ENCODE measurements at regions not wholly inside any gene's neighbourhood (a gene's known extent, or its start where the extent isn't known, plus 50 kb on each side); places are given as distances from the start of the nearest gene placed in this dataset.

DNA sequence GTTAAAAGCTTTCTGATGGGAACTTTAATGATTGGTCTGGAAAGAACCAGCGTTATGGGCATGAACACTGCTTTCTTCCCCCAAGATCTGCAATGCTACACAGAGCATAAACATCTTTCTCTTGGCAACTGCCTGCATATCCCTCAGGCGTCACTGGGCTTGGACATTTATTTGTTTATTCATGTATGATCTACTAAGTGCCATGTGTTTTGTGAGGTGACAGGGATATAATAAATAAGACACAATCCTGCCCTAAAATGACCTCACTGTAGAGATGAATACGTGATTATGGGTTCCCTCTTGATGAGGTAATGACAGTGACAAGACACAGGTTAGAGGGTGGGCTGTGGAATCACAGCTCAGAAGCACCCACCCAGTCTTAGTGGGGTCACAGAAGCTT is 485.3 kb downstream of the PDCD6IP start:
- TF ChIP-seq, protein P1, sequence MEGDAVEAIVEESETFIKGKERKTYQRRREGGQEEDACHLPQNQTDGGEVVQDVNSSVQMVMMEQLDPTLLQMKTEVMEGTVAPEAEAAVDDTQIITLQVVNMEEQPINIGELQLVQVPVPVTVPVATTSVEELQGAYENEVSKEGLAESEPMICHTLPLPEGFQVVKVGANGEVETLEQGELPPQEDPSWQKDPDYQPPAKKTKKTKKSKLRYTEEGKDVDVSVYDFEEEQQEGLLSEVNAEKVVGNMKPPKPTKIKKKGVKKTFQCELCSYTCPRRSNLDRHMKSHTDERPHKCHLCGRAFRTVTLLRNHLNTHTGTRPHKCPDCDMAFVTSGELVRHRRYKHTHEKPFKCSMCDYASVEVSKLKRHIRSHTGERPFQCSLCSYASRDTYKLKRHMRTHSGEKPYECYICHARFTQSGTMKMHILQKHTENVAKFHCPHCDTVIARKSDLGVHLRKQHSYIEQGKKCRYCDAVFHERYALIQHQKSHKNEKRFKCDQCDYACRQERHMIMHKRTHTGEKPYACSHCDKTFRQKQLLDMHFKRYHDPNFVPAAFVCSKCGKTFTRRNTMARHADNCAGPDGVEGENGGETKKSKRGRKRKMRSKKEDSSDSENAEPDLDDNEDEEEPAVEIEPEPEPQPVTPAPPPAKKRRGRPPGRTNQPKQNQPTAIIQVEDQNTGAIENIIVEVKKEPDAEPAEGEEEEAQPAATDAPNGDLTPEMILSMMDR (IDR thresholded peaks at IDR 0.05; ENCODE audit: low read depth, low read length) = no peak
- TF ChIP-seq POLR2A (IDR thresholded peaks at IDR 0.05; ENCODE audit: extremely low read depth, insufficient read length) = no peak
- no peak for TF ChIP-seq MYC (IDR thresholded peaks at IDR 0.05; ENCODE audit: low read depth, low read length)
- TF ChIP-seq, protein P2, sequence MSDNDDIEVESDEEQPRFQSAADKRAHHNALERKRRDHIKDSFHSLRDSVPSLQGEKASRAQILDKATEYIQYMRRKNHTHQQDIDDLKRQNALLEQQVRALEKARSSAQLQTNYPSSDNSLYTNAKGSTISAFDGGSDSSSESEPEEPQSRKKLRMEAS (IDR thresholded peaks at IDR 0.05; ENCODE audit: low read depth, low read length) = no peak
- no peak for DNase-seq (ENCODE audit: low read depth)
- no peak overlapping the region for H3K4me3 ChIP-seq (ENCODE audit: low read depth, low read length)

DNA sequence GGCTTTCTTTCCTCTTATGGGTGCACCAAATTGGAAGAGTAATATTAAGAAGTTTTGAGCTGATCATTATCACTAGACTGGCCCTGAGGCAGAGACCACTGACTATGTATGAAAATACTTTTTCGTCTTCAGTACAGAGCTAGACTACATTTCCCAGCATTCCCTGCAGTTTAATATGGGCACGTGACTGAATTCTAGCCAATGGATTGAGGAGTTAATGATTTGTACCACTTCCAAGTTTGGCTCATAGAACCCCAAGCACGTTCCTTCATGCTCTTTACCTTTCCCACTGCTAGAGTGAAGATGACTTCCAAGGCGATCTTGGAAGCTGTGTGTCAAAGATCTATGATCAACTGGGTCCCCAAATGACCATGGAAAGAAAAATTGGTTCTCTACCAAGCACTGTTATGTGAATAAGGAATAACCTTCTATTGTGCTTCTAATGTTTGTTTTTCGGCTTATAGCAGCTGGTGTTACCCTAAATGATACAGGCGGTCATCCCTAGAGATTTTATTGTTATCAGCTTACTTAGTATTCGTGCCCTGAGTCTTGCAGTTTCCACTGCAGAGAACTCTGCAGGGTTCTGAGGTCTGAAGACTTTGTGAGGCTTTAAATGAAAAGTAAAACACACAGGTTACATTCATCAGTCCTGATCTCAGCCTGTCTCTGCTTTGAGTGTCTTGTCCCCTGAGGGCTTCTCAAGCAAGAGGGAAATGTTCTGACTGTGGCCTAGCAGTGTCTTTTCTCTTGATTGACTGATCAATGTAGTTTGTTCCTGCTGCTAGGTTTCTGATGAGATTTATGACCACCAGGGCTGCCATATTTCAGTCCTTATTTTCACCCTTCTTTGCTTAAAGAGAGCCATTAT is 486.8 kb downstream of the PDCD6IP start:
- TF ChIP-seq, protein P2 (IDR thresholded peaks at IDR 0.05; ENCODE audit: low read depth, low read length) = no peak
- no peak for TF ChIP-seq MYC (IDR thresholded peaks at IDR 0.05; ENCODE audit: low read depth, low read length)
- TF ChIP-seq POLR2A (IDR thresholded peaks at IDR 0.05; ENCODE audit: extremely low read depth, insufficient read length) = no peak
- TF ChIP-seq, protein P1 (IDR thresholded peaks at IDR 0.05; ENCODE audit: low read depth, low read length) = no peak
- no peak overlapping the region for H3K4me3 ChIP-seq (ENCODE audit: low read depth, low read length)
- DNase-seq (ENCODE audit: low read depth) = no peak

DNA sequence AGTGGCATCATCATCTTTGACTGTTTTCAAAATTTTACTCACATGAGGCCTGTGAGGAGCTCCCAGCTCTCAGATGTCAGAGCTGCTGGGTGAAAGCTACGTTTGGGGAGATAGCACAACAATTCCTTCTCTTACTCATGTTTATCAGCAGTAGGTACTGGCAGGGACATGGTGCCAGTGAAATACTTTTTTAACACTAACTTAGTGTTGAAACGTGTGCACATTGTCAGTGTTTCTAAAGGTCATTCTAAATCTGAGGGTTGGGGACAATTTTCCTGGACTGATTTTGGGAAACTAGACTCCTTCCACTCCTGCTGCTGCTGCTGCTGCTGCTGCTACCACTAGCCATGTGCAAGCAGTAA is 487.4 kb downstream of the PDCD6IP start:
- no peak overlapping the region for H3K4me3 ChIP-seq (ENCODE audit: low read depth, low read length)
- TF ChIP-seq POLR2A (IDR thresholded peaks at IDR 0.05; ENCODE audit: extremely low read depth, insufficient read length) = no peak
- TF ChIP-seq, protein P2 (IDR thresholded peaks at IDR 0.05; ENCODE audit: low read depth, low read length) = no peak
- TF ChIP-seq, protein P1 (IDR thresholded peaks at IDR 0.05; ENCODE audit: low read depth, low read length) = no peak
- DNase-seq (ENCODE audit: low read depth) = no peak

DNA sequence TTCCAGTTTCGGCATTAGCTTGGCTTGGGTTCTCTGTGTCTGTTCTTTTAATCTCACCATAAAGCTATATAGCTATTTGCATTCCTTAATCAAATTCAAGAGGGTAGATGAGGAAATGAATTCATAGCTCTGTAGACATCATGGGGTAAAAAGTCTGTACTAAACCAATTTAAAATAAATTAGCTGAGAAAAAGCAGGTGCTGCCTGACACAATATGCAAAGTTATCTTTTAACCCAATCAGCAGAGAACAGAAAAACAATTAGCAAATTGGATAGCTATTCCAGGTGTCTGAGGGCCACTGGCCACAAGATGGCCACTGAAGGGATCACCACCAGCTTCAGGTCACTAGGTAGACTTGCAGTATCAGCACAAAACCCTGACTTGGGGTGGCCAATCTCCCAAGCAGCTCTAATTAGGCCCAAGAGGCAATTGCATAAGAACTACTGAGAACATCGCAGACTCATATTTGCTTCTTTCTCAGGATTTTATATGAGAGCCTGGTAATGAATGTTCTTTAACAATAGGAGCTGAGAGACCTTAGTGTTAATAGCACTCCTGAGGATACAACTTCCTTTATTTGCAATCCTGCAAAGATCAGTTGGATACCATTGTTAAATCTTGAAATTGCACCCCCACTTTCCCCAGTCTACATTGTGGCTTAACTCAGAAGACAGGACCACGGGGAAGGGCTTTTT is 494.3 kb downstream of the PDCD6IP start:
- TF ChIP-seq, protein P1 (IDR thresholded peaks at IDR 0.05; ENCODE audit: low read depth, low read length) = no peak
- TF ChIP-seq POLR2A (IDR thresholded peaks at IDR 0.05; ENCODE audit: extremely low read depth, insufficient read length) (no peak), MYC (IDR thresholded peaks at IDR 0.05; ENCODE audit: low read depth, low read length) (no peak)
- TF ChIP-seq, protein P2 (IDR thresholded peaks at IDR 0.05; ENCODE audit: low read depth, low read length) = no peak
- DNase-seq (ENCODE audit: low read depth) = peak; percentile 5

DNA sequence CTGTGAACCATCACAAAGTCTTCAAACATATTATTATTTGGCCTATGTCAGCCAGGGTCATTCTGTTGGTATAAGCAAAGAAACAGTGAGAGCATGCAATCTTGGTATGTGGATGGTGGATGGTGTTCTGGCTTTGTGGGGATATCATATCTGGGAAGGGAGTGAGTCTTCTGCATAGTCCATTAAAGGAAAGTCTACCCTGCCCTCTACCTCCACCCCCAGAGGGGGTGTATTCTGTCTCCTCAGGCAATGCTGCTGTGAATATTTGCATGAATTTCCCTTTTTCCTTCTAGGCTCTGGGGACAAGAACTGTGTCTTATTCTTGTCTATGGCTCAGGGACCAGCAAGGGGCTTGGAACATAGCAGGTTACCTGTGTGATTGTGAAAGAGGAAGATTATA is 495.8 kb downstream of the PDCD6IP start:
- DNase-seq (ENCODE audit: low read depth) = no peak
- TF ChIP-seq, protein P1 (IDR thresholded peaks at IDR 0.05; ENCODE audit: low read depth, low read length) = no peak
- TF ChIP-seq, protein P2 (IDR thresholded peaks at IDR 0.05; ENCODE audit: low read depth, low read length) = no peak
- no peak for TF ChIP-seq MYC (IDR thresholded peaks at IDR 0.05; ENCODE audit: low read depth, low read length)
- TF ChIP-seq POLR2A (IDR thresholded peaks at IDR 0.05; ENCODE audit: extremely low read depth, insufficient read length) = no peak
- H3K4me3 ChIP-seq (ENCODE audit: low read depth, low read length) = no peak overlapping the region

More for the DNA sequence above, 494.3 kb downstream of the PDCD6IP start:
- no peak overlapping the region for H3K4me3 ChIP-seq (ENCODE audit: low read depth, low read length)
